ENCODE measurements at regions not wholly inside any gene's neighbourhood (a gene's known extent, or its start where the extent isn't known, plus 50 kb on each side); places are given as distances from the start of the nearest gene placed in this dataset.
A peak's percentile ranks its signal among the peaks of the same experiment; 100 is the strongest.
"Not testable (repeated sequence)": the region's sequence is repeated elsewhere in the genome, so short reads cannot be mapped to it uniquely, and the experiment has no call there.

DNA sequence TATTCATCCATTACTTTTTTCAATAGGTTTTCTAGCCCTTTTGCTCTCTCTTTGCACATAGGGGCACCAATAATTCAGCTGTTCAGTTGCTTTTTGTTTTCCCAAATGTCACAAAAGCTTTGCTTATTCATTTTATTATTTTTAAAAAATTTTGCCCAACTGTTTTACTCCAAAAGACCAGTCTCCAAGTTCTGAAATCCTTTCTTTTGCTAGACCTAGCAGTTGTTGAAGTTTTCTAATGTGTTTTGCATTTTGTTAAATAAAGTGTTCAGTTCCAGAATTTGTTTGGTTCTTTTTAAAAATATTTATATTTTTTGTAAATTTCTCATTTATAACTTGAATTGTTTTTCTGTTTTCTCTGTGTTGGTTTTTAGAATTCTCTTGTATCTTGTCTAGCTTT lies 1227.3 kb downstream of the ROBO2 start:
- no peak for DNase-seq

GRCh38 chr3:78268087-78268486 lies 1228.2 kb downstream of the ROBO2 start:
- no peak for DNase-seq

- peak; percentile 12 for DNase-seq
Measured at GRCh38 chr3:78268716-78269668, 1229.1 kb downstream of the ROBO2 start.

DNA sequence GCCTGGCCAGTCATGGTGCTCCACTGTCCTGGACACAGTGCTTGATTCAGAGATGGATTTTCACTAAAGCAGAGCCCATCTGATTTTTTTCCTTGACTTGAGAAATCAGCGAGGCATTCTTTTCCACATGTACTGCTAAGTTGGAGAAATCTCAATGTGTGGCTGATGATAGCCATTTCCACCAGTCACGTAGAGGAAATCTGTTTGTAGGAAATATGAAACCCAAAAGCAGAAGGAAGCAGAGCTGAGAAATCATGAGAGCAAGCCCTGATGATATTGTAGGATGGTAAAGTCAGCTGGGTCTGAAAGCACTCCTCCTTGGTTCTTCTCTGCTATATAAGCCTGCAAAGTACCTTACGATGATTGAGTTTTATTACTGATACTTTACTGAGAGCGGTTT lies 1233.4 kb downstream of the ROBO2 start:
- peak; percentile 40 for DNase-seq

GRCh38 chr3:78274475-78275065 lies 1234.7 kb downstream of the ROBO2 start:
- no peak for DNase-seq

- DNase-seq, result no peak
Measured at GRCh38 chr3:78275420-78275852, 1235.5 kb downstream of the ROBO2 start.

GRCh38 chr3:78277220-78277619 lies 1237.3 kb downstream of the ROBO2 start:
- no peak for DNase-seq

DNA sequence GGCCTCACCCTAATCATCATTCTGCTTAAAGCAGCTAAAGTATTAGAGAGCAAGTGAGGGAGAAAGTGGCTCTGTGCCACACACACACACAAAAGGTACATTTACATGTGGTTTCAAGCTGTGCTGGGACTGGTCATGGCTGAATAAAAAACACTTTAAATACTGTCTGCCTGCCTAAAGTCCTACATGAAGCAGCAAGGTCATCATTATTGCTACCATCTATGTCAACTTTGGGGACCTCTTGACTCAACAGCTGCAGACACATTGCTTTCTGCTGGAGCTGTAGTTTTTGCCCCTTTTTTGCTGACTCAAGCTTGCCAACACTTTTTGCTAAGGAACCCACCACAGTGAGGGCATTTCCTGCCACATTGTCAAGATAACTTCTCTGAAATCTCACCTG lies 1237.9 kb downstream of the ROBO2 start:
- DNase-seq, result peak; percentile 51

GRCh38 chr3:78279091-78279490 lies 1239.2 kb downstream of the ROBO2 start:
- no peak for DNase-seq

DNA sequence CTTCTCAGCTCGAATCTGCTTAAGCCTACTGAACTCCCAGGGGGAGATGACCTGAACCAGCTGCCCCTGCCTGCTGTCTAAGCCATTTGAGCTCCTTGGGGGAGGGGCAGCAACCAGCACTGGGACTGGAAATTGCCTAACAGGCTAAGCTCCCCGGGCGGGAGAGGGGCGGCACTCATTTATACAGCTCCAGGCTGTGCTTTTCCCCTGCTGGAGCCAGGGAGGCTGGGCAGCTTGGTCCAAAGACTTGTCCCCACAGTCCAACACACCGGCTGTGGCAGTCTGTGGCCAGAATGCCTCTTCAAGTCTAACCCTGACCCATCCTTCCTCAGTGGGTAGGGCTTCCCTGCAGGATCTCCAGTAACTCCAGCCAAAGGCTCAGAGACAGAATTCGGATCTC lies 1241.5 kb downstream of the ROBO2 start:
- DNase-seq, result no peak

GRCh38 chr3:78283994-78284393 lies 1244.1 kb downstream of the ROBO2 start:
- no peak for DNase-seq

DNA sequence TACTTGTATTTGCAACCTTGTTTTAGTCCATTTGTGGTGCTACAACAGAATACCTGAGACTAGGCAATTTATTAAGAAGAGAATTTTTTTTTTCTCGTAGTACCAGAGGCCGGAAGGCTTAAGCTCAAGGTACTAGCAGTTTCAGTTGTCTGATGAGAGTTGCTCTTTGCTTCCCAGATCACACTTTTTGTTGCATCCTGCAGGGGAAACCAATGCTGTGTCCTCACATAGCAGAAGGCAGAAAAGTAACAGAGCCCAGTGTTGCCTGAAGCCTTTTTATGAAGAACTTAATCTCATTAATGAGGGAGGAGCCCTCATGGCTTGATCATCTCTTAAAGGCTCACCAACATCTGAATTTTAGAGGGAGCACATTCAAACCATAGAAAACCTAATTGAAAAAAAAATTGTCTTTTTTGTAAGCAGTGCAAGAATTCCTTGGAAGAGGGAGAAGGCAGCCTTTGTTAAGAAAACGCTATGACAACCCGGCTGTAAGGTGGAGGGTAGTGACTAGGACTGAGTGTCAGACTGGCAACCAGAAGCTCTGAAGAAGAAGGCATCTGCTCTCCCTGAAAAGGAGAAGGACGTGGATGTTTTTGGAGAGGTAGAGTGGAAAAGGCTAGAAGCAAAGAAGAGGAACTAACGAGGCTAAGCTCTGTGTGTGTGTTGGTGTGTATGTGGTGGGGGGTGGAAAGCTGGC lies 1245.3 kb downstream of the ROBO2 start:
- peak; percentile 20 for DNase-seq

DNA sequence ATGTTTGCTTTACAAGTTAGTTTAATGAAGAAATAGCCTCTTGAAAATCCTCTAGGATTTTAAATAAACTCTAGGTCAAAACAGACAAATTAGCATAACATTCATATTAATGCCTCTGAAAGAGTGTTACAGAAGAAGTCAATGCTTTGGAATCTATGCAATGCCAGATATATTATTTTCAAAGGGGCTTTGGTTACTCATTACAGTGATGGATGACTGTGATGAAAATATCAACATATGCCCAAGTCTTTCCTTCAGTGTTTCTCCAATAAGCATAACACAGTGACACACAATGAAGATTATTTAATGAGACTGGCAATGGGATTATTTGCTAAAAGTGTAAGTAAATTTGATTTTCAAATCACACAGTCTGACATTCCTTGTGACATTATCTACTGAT lies 1247.2 kb downstream of the ROBO2 start:
- DNase-seq, result no peak

GRCh38 chr3:78293284-78293683 lies 1253.4 kb downstream of the ROBO2 start:
- DNase-seq, result no peak

- DNase-seq, result no peak
Measured at GRCh38 chr3:78304115-78304514, 1264.2 kb downstream of the ROBO2 start.

DNA sequence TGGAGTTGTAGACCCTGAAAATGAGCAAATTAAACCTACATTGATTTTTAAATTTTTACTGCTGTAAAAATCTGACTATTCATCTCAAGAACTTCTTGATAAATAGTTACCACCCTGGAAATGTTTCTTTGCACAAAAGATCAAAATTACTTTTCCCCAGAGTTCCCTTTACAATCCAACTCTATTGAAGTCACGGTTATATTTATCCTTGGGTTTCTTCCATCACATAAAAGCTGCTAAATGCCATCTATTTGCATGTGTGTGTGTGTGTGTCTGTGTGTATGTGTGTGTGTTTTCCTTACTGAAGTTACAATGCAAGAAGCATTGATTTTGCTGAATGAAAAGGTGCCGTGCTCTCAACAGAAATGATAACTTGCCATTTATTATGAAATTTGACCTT lies 1273.0 kb downstream of the ROBO2 start:
- no peak for DNase-seq

DNA sequence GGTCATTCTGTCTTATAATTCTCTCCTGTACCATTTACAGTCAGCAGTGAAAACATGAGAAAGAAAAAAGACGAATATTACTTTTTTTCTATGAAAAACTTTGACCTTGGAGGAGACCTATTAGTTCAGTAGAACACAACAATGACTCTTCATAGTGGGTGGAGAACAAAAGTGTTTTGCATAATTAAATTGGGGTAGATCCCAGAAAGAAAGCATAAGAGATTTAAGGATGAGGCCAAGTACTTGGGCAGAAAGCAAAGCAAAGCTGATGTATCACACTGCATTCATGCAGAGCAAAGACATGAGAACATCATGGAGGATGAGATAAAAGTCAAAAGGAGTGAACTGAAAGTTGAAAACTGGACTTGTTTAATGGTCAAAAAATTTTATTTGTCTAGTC lies 1273.4 kb downstream of the ROBO2 start:
- no peak for DNase-seq

DNA sequence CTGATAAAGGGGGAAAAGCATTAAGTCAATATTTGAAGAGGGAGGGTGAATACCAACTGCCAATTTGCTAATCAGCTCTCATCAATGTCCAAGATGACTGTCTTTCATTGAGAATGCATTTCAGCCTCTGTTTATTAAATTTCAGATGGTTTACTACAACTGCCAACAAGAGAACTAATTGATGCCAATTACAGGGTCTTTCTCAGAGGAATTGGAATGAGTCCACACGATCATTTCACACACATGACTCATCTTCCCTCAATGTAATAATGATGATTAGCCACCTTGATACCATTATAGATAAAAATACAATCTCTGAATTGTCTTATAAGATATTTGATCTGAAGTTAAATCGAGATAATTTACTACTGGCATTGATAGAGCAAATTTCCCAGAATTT lies 1274.4 kb downstream of the ROBO2 start:
- DNase-seq, result no peak

GRCh38 chr3:78317774-78318173 lies 1277.9 kb downstream of the ROBO2 start:
- no peak for DNase-seq

DNA sequence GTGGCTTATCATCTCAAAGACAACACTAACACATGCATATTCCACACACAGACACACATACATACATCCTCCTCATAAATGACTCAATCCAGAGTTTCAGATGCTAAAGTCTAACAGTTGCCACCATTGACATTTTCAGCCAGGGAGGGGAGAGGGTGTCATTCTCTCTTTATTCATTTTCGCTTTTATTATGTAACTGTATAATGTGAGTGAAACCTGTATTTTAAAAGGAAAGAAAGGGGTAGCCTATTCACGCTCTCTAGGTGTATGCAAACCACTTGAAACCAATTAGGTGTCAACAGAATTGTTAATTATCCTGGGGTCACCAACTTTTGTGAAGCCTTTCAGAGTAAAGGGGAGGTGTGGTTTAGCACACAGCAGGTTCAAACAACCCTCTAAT lies 1282.9 kb downstream of the ROBO2 start:
- DNase-seq, result no peak

GRCh38 chr3:78337801-78338211 lies 1297.9 kb downstream of the ROBO2 start:
- no peak for DNase-seq

DNA sequence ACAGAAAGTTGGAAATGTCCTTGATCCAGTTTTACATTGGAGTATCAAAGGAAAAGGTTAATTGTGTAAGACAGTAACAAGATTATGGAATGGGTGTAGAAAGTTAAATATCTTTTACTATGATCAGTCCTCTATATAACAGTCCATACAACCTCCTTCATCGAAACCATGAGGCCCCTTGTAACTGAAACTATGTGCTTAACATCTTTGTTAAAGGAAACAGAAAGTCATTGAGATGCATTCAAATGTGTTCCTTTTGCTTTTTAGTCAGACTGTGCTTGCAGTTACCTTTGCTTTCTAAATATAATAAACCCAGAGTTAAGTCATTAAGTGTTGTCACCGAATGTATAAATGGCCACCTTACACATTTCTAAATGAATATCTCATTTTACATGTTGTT lies 1298.5 kb downstream of the ROBO2 start:
- DNase-seq, result no peak

DNA sequence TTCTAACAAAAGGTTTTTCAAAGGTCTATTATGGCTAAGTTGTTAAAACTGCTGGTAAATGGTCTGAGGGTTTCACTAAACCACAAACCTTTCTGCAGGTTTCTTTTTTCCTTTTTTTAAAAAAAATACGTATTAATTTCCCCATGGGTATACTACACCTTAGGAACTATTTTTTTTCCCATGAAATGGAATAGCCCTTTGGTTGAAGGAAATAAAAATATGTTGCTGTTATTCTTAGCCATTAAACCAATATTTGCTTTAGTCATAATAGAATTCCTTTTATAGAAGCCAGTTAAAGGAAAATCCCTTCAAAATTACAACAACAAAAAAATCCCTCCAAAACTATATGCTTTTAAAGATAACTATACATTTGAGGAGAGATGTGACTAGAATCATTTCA lies 1303.3 kb downstream of the ROBO2 start:
- no peak for DNase-seq

- not testable (repeated sequence) for DNase-seq
Measured at GRCh38 chr3:78344267-78344666, 1304.4 kb downstream of the ROBO2 start.

All from hematopoietic multipotent progenitor cell treated with erythropoietin and hydrocortisone succinate and interleukin-3 and kit ligand, for 4 days (in vitro differentiated cells).